WTC11 (cell line): ENCODE measurements at regions not wholly inside any gene's neighbourhood (a gene's known extent, or its start where the extent isn't known, plus 50 kb on each side); places are given as distances from the start of the nearest gene placed in this dataset.

Experiments used
- ATAC-seq: fragments of 200-7000 bp; cut with Tn5 transposase; 2 replicates; pipeline ENCODE4 v1.10.0; 2021; ENCODE audit warnings: mild to moderate bottlenecking, moderate library complexity
- CTCF ChIA-PET: fragments of 300-600 bp; sonication (Branson Sonifier 250); formaldehyde crosslinking; loops from one replicate; lab custom pipeline; 2021; ENCODE audit warnings: antibody characterized with exemption; lab: Charles Lee
- POLR2A ChIA-PET: fragments of 350-600 bp; sonication (Branson Sonifier 250); formaldehyde crosslinking; loops from one replicate; lab custom pipeline; 2021; ENCODE audit warnings: antibody characterized with exemption; lab: Charles Lee
- DNase-seq: peaks from one replicate; pipeline ENCODE4 v3.0.0; 2021; ENCODE audit warnings: low spot score
- H3K27ac Mint-ChIP-seq: 2 replicates; pipeline ENCODE4 v1.8.0; 2021; ENCODE audit warnings: mixed read lengths
- H3K27me3 Mint-ChIP-seq: 2 replicates; pipeline ENCODE4 v1.8.0; 2021; ENCODE audit warnings: low read depth, mild to moderate bottlenecking, moderate library complexity, mixed read lengths
- H3K36me3 Mint-ChIP-seq: 2 replicates; pipeline ENCODE4 v1.8.0; 2021; ENCODE audit warnings: mixed read lengths
- H3K4me1 Mint-ChIP-seq: 2 replicates; pipeline ENCODE4 v1.8.0; 2022; ENCODE audit warnings: mixed read lengths
- H3K4me3 Mint-ChIP-seq: 2 replicates; pipeline ENCODE4 v1.8.0; 2021; ENCODE audit warnings: mild to moderate bottlenecking, moderate library complexity, mixed read lengths
- H3K9me3 Mint-ChIP-seq: 2 replicates; pipeline ENCODE4 v1.8.0; 2021; ENCODE audit warnings: mixed read lengths
- AFF4 ChIP-seq: sonication (generic); formaldehyde crosslinking; IDR thresholded peaks from 2 replicates; pipeline ENCODE4 v1.8.1; 2023; ENCODE audit warnings: mild to moderate bottlenecking, missing genetic modification reagents, borderline replicate concordance
- AR ChIP-seq: fragments of 250-450 bp; sonication (Bioruptor Pico); IDR thresholded peaks from 2 replicates; pipeline ENCODE4 v1.9.0; 2021; ENCODE audit warnings: mild to moderate bottlenecking
- ATF1 ChIP-seq: sonication (generic); formaldehyde crosslinking; IDR thresholded peaks from 2 replicates; pipeline ENCODE4 v1.8.1; 2023; ENCODE audit warnings: mild to moderate bottlenecking, moderate library complexity, missing genetic modification reagents
- ATF6 ChIP-seq: sonication (generic); formaldehyde crosslinking; IDR thresholded peaks from 2 replicates; pipeline ENCODE4 v1.8.1; 2023; ENCODE audit warnings: mild to moderate bottlenecking, missing genetic modification reagents
- CREM ChIP-seq: sonication (generic); formaldehyde crosslinking; IDR thresholded peaks from 2 replicates; pipeline ENCODE4 v1.8.1; 2022; ENCODE audit warnings: mild to moderate bottlenecking, missing genetic modification reagents, moderate library complexity
- EMX1 ChIP-seq: fragments of 250-450 bp; sonication (Bioruptor Pico); IDR thresholded peaks from 2 replicates; pipeline ENCODE4 v1.8.0; 2021; ENCODE audit warnings: mild to moderate bottlenecking
- ETV6 ChIP-seq: sonication (generic); formaldehyde crosslinking; IDR thresholded peaks from 2 replicates; pipeline ENCODE4 v1.8.1; 2022; ENCODE audit warnings: mild to moderate bottlenecking, missing genetic modification reagents
- FOXP1 ChIP-seq: sonication (generic); formaldehyde crosslinking; IDR thresholded peaks from 2 replicates; pipeline ENCODE4 v1.8.0; 2022; ENCODE audit warnings: missing genetic modification reagents, mild to moderate bottlenecking, moderate library complexity, borderline replicate concordance
- GRHL2 ChIP-seq: fragments of 250-450 bp; sonication (Bioruptor Pico); IDR thresholded peaks from 2 replicates; pipeline ENCODE4 v1.8.0; 2022; ENCODE audit warnings: mild to moderate bottlenecking, moderate library complexity; ENCODE audit not compliant: insufficient replicate concordance, severe bottlenecking
- HMGA2 ChIP-seq: fragments of 250-450 bp; sonication (Bioruptor Pico); IDR thresholded peaks from 2 replicates; pipeline ENCODE4 v1.4.0; 2021; ENCODE audit warnings: mild to moderate bottlenecking, moderate library complexity
- MXD4 ChIP-seq: fragments of 250-450 bp; sonication (Bioruptor Pico); IDR thresholded peaks from 2 replicates; pipeline ENCODE4 v1.8.0; 2021; ENCODE audit warnings: mild to moderate bottlenecking, moderate library complexity, borderline replicate concordance
- NR1H2 ChIP-seq: sonication (generic); formaldehyde crosslinking; IDR thresholded peaks from 2 replicates; pipeline ENCODE4 v1.9.0; 2021; ENCODE audit warnings: mild to moderate bottlenecking, moderate library complexity, missing genetic modification reagents
- RELA ChIP-seq: sonication (generic); formaldehyde crosslinking; IDR thresholded peaks from 2 replicates; pipeline ENCODE4 v1.8.1; 2022; ENCODE audit warnings: missing genetic modification reagents, mild to moderate bottlenecking, borderline replicate concordance
- RORB ChIP-seq: fragments of 250-450 bp; sonication (Bioruptor Pico); IDR thresholded peaks from 2 replicates; pipeline ENCODE4 v1.9.0; 2021; ENCODE audit warnings: mild to moderate bottlenecking
- TP53 ChIP-seq: sonication (generic); formaldehyde crosslinking; IDR thresholded peaks from 2 replicates; pipeline ENCODE4 v1.8.1; 2023; ENCODE audit warnings: mild to moderate bottlenecking, missing genetic modification reagents
- USF1 ChIP-seq: sonication (generic); formaldehyde crosslinking; IDR thresholded peaks from 2 replicates; pipeline ENCODE4 v1.8.0; 2022; ENCODE audit warnings: mild to moderate bottlenecking, missing genetic modification reagents
- ZNF121 ChIP-seq: sonication (generic); formaldehyde crosslinking; IDR thresholded peaks from 2 replicates; pipeline ENCODE4 v1.8.0; 2023; ENCODE audit warnings: missing genetic modification reagents
- ZNF263 ChIP-seq: sonication (generic); formaldehyde crosslinking; IDR thresholded peaks from 2 replicates; pipeline ENCODE4 v1.8.1; 2022; ENCODE audit warnings: low read depth, mild to moderate bottlenecking, moderate library complexity, missing genetic modification reagents
- ZNF512 ChIP-seq: sonication (generic); formaldehyde crosslinking; IDR thresholded peaks from 2 replicates; pipeline ENCODE4 v1.8.1; 2022; ENCODE audit warnings: missing genetic modification reagents, borderline replicate concordance

- TF ChIP-seq ZNF512 (CRISPR knock-in tag) = no peak
- TF ChIP-seq AFF4 (CRISPR knock-in tag) = no peak
- TF ChIP-seq RELA (CRISPR knock-in tag) = no peak
- TF ChIP-seq MXD4 = no peak
- TF ChIP-seq GRHL2 (CRISPR knock-in tag) = no peak
- no peak for TF ChIP-seq ETV6 (CRISPR knock-in tag)
Observed at GRCh38 chr16:48089053-48089792, 66.6 kb downstream of the ABCC12 start (continued).

- 0 out of 2 replicates have a peak, but pooled peaks cover 8% of the 10 kb centered on the region for H3K4me1 Mint-ChIP-seq
- H3K4me3 Mint-ChIP-seq = no peak overlapping the region
- ChIA-PET POLR2A (no interaction called here), CTCF (interaction anchor here (2.1 kb wide), 1 partner anchor 33 kb away, joined by 5 read pairs; no protein-coding TSS in a partner anchor)
- ATAC-seq = no peak
- DNase-seq = no peak
- no peaks in the 10 kb centered on the region for H3K9me3 Mint-ChIP-seq
- TF ChIP-seq USF1 (CRISPR knock-in tag) (no peak), RORB (CRISPR knock-in tag) (no peak), HMGA2 (CRISPR knock-in tag) (no peak), ATF6 (CRISPR knock-in tag) (no peak), EMX1 (CRISPR knock-in tag) (no peak), ATF1 (CRISPR knock-in tag) (no peak), ZNF263 (no peak), ZNF121 (CRISPR knock-in tag) (no peak)
- TF ChIP-seq, all 79 proteins: peak for 0
- H3K36me3 Mint-ChIP-seq = no peaks in the 10 kb centered on the region
- no peak overlapping the region for H3K27ac Mint-ChIP-seq
- H3K27me3 Mint-ChIP-seq = peaks cover 3% of the 10 kb centered on the region
Observed at GRCh38 chr16:48087639-48088038, 68.2 kb downstream of the ABCC12 start.

- POLR2A ChIA-PET = no interaction called here
- ATAC-seq = no peak
- no peak for DNase-seq
- TF ChIP-seq NR1H2 (CRISPR knock-in tag) (no peak), CREM (CRISPR knock-in tag) (no peak), EMX1 (CRISPR knock-in tag) (no peak), AR (CRISPR knock-in tag) (no peak), FOXP1 (no peak), TP53 (no peak)
- TF ChIP-seq, all 79 proteins: peak for 0
- Mint-ChIP-seq H3K36me3 (no peaks in the 10 kb centered on the region), H3K27me3 (no peaks in the 10 kb centered on the region; the same call in 1 of the 2 replicates), H3K4me1 (0 out of 2 replicates have a peak, but pooled peaks cover 8% of the 10 kb centered on the region), H3K4me3 (no peak overlapping the region), H3K9me3 (no peaks in the 10 kb centered on the region), H3K27ac (no peak overlapping the region)
- CTCF ChIA-PET = interaction anchor here (2.1 kb wide), 1 partner anchor 31 kb away, joined by 5 read pairs; no protein-coding TSS in a partner anchor
Observed at GRCh38 chr16:48086422-48086821, 69.4 kb downstream of the ABCC12 start.
